ENCODE measurements at regions not wholly inside any gene's neighbourhood (a gene's known extent, or its start where the extent isn't known, plus 50 kb on each side); places are given as distances from the start of the nearest gene placed in this dataset.

DNA sequence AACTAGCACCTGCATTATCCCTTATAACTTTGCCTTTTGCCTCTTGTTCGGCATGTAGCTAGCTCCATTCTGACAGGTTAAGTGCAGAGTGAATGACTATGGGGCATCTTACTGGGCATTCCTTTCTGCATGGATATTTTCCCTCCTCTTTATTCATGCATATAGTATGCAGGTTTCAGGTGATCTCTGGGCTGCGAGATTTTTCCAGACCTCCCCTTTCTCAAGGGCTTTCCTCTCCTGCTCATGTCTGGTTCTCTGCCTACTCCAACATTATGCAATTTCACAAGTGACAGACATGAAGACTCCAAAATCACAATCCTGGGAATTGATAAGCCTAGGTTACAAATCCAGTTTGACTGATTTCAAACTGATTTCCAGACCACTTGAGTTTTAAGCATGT is 503.8 kb downstream of the NXPH1 start:
- no peak for DNase-seq (ENCODE audit: low read depth)

DNA sequence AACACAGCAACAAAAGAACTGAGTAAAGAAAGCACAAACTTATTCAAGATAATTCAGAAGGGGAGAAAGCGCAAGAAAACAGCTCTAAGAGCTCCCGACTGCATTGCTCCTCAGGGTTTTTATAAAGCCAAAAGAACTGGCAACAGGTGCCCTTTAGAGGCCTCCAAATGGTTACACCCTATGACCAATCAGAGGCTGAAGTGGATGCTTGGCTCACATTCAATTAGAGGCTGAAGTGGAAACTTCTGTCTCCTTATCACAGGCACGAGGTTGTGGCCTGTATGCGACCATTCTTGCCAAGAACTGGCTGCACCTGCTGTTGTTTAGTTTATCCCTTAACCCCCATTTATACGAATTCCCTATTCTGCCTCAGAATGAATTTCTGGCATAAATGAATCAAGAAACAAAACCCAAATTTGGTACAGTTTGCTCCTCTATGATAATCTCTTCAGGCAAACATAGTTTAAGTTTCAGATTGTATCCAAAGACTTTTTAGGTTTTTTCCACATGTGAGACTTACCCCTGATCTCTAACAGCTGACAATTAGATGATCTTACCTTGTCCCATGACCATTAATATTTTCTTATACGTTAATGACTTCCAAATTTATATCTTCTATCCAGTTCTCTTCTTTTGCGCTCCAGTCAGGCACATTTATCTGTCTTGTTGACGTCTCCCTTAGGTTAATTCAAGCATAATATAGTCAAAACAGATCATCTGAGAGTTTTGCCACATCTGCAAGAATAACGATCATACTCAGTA is 504.8 kb downstream of the NXPH1 start:
- DNase-seq (ENCODE audit: low read depth): no peak

DNA sequence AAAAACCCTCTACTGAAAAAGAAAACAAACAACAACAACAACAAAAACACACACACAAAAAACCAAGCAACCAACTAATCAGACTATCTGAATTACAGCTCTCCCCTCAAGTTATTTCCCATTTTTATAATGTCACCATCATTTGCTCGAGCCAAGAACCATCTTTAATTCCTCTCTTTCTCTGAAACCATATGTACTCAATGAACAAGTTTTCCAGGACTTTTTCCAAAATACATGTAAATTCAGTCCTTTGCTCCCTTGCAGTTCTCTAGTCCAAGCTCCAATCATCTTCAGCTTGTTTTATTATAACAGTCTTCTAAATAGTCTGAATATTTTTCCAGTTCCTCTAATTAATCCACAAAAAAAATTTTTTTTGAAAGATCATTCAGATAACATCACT is 506.0 kb downstream of the NXPH1 start:
- DNase-seq (ENCODE audit: low read depth): no peak

DNA sequence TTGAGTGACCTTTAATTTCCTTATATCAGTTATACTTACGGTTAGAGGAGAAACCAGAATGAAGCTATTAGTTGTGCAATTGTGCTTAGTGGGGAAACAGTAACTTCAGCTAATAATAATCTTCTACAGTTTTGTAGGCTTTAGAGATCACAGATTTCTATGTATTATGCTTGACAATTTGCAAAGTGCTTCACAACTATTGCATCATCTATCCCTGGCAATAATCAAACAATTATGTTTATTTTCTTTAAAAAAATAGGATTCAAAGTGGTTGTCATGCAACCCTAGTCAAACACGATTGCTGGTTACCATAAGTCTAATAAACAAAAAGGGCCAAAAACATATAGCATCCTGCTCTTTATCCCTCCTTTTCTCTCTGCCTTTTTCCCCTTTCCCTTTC is 530.3 kb downstream of the NXPH1 start:
- no peak for DNase-seq (ENCODE audit: low read depth)

DNA sequence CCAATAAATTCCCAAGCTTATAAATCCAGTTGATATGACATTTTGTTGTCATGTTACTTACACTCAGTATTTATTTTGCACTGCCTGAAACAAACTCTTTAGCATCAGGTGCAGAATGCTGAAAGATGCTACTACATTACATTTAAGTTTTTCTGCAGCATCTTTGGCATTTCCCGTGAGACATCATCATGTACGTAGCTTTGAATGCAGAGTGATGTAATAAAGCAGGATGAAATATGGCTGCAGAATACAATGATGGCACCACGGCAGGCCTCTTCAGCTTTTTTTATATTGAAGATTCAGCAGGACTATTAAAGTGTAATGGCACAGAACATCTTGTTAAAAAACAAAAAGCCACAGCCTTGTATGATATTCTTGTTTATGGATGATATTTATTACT is 531.8 kb downstream of the NXPH1 start:
- no peak for DNase-seq (ENCODE audit: low read depth)

DNA sequence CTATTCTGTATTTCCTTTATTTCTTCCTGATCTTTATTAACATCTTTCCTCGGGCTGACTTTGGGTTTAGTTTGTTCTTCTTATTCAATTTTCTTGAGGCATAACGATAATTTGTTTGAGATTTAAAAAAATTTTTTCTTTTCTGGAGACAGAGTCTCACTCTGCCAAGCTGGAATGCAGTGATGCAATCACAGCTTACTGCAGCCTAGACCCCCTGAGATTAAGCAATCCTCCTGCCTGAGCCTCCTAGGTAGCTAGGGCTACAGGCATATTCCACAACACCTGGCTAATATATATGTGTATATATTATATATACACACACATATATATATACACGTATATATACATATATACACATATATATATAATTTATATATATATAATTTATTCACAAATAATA is 540.2 kb downstream of the NXPH1 start:
- no peak for DNase-seq (ENCODE audit: low read depth)

DNA sequence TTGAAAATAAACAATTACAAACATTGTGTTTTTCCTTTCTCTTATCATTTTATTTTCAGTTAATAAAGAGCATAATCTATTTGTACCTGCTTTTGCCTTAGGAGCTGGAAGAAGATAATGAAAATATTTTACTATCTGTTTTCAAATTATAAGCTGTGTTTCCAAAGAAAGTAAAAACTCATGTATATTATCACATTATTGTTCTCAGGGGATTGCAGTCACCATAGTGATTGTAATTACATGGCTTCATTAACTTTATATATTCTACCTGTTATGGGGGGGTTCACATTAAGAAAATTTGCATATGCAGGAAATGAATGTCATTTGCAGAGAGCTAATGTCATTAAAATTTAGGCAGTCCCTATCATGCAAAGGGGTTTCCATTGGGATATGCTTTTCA is 542.3 kb downstream of the NXPH1 start:
- DNase-seq (ENCODE audit: low read depth): no peak

DNA sequence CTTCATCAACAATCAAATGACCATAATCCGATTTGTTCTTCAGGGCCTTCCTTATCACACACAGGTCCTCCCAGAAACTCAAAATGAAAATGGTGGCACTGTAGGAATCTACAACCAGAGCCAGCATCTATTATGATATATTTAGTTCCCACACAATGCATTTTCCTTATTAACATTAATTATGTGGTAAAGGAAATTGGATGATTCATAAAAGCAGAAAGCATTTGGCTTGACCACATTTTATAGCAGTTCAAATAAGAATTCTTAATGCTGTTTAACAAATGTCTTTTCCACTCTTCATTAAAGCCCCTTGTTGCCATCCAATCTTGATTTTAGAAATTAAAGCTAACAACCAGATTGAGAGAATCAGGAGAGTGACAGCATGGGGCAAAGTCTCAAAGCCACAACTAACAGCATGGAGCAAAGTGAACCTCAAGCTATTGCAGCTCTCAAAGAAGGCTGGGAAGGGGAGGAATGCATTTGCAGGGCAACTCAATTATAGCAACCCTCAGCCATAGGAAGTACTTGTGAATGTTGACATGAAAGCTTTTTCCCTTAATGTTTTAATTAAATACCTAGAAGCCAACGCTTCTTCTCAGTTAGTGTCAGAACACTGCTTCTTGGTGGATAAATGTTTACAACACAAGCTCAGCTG is 549.1 kb downstream of the NXPH1 start:
- no peak for DNase-seq (ENCODE audit: low read depth)

DNA sequence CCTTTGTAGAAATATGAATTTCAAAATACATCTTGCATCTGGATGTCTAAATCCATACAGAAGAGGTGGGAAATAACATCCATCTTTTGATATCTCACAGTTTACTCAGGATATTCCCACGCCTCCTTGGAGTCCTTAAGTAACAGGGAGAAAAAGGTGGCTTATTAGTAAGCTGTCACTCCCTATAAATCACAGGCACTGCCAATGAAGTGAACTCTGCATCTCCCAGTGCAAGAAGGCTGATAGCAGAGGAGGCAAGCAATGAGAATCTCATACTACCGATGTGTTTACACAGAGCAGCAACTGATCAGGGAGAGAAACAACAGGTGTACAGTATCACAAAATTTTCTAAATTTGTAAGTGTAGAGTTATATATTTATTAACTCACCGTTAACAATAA is 551.8 kb downstream of the NXPH1 start:
- no peak for DNase-seq (ENCODE audit: low read depth)

DNA sequence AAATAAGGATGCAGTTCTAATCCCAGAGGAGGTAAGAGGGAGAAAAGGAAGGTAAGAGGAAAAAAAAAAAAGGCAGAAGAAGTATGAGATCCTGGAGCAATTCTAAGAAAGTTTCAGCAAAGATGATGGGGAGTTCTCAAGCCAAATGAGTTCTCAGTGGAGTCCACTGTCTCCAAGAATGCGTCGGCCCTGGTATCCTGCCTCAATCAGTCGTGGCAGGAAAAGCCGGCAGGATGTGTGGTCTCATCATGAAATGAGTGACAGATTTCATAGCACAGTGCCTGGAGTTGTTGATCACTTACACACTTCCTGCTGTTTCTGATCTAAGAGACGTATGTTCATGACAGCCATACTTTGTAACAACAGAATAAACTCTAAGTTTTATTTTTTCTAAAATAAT is 554.9 kb downstream of the NXPH1 start:
- no peak for DNase-seq (ENCODE audit: low read depth)

DNA sequence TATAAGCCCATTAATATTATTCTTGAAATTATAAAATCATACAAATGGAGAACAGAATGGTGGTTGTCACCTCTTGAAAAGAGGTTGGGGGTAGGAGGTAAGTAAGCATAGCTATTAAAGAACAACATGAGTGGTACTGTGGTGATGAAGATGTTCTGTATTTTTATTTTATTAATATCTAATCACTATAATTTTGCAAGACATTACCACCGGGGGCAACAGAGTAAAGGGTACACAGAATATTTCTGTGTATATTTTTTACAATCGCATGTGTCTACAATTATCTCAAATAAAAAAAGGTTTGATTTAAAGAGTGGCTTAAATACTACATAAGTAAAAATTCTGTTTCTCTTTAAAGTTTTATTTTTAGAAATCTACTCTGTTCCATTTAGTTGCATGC is 557.8 kb downstream of the NXPH1 start:
- no peak for DNase-seq (ENCODE audit: low read depth)

DNA sequence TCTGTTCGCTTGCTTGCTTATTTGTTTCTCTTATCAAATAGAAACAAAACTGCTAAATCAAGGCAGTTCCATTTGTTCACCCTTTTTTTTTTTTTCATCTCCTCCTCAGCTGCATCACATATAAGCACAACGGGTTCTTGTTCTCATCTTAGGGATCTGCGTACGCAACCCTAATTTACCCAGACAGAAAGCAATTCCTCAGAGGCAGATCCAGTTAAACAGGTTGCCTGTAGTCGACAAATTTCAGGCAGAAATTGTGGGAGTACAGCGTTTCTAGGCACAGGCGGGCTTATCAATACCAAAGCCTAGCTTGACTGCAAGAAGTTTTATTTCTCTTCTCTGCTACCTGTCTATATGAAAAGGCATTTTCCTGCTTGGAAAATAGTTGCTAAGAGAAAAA is 565.4 kb downstream of the NXPH1 start:
- DNase-seq (ENCODE audit: low read depth): no peak

DNA sequence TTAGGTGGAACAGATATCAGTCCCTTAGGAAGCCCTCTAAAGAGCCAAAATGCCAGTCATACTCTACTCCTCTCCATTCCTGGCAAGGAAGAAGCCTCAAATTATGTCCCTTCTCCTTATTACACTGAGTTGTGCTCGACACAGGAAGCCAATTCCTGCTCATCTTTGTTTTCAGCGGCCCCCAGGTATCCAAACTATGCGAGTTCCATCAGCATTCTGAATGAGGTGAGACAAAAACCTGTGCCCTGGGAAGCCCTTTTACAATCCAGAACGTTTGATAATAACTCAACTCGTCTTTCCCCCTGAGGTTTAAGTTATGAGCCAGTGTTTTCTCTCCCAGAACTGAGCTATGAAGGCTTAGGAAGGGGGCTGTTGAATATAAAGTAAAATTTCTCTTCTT is 580.5 kb downstream of the NXPH1 start:
- DNase-seq (ENCODE audit: low read depth): no peak

DNA sequence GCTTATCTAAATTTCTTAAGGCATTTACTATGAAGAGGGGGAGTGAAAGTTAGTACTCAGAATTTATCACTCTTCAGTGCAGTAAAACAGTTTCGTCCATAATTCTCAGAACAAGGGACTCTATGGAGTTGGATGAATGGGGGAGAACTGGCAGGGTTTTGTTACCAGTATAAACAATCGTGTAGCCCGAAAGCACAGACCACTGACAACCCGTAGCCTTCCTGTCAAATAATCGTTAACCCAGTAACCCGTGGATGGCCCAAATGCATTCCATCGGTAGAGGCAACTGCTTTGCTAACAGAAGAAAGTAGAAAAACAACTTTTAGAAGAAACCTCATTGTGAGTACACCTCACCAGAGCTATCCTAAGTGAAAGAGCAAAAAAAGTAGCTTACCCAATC is 583.9 kb downstream of the NXPH1 start:
- no peak for DNase-seq (ENCODE audit: low read depth)

DNA sequence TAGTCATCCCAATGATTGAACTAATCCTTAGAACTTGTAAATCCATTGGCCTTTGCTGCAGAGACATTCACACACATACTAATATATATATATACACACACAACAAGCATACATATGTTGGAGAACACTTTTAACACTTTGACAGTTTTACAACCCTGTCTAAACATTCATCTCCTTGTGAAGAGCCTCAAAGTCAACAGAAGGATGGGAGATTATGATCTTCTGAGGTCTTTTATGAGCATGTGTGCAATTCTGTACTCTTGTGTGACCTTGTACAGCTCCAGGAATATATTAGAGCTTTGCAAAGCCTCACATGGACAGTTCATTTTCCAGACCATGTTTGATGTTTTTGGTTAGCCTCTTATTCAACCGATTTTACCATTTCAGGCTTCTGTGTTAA is 589.0 kb downstream of the NXPH1 start:
- DNase-seq (ENCODE audit: low read depth): no peak

DNA sequence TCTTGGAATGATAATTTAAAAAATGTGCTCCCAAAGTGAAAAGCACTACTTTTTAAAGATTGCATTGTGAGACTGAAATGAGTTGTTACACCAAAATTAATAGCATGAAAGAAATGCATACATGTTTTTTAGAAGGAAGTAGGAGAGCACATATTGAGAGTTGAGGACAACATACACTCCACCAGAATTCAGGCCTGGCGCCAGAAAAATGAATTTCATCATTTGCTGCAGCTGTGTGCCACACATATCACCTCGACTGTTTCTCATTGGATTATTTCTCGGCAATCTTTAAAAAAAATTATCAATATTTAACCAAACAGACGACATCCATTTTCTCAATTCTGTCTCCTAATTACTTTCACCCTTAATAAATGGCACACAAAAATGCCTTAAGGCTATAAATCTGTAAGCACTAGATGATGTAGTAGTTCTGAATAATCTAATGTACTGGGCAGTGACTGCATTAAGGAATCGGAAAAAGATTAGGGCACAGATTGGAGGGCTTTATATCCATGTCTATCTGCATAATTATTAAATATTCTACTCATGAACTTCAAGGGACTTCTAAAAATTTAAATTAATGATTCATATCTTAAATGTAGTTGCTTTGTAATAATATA is 590.4 kb downstream of the NXPH1 start:
- DNase-seq (ENCODE audit: low read depth): no peak

DNA sequence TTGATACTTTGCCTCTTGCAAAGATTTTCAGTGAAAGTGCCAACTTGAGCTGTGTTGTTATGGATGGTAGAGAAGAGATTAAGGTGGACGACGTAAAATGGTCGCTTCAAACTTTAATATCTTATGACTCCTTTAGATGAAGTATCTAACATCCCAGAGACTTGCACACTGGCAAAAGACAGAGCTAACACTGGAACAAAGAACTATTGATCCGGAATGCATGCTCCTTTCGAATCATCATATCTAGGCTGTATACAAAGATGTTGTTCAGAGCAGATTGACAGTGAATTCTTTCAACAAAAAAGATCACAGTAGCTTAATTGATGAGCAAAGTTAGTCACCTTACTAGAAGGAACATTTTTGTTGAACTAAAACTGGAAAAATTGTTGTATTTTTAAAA is 592.7 kb downstream of the NXPH1 start:
- no peak for DNase-seq (ENCODE audit: low read depth)

DNA sequence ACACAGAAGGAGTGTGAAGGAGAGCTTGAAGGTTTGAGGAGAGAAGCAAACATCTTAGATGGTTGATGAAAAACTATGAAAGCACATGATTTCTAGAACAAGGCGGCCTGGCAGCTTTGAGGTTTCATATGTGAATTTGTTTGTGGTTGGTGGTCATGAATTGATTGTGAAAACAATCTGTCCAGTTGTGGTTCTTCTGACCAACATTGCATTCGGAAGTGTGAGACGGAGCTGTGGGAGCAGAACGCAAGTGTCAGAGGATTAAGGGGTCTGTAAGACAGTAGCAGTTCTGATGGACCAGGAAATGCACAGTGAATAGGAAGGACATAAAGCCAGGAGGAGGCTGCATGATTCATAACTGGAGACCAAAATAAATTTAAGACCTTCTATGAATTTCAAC is 594.6 kb downstream of the NXPH1 start:
- no peak for DNase-seq (ENCODE audit: low read depth)

DNA sequence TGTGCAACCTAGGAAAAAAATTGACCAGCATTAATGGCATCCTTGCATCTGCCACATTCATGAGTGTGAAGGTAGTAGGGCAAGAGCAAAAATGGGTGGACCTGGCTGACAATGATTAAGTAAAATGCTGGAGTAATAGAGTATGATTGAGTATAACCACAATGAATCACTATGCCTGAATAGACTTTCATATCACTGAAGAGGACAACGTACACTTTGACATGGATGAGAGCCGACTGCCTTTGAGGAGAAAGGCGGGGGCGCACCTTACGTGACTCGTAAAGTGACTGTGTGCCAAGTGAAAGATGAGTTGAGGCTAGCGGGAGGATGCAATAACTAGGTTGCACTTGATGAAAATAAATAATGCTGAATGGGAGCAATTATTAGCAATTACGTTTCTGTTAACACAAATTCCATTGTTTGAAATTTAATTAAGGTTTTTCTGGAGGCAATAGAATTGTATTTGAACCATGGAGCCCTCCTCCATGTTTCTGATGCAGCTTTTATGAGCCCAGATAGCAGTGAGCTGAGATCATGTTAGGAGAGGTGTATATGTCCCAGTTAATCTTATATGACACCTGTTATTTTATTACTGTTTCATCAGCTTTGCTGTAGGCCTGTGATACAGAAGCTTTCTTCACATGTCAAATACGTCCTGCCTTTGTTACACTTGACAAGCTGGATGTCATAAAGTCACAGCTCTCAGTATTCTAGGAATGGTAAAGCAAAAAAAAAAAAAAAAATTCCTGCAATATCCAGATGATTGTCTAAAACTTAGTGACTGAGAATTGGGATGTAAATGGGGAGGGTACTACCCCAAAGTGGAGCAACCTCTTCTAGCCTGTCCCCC is 596.5 kb downstream of the NXPH1 start:
- no peak for DNase-seq (ENCODE audit: low read depth)

DNA sequence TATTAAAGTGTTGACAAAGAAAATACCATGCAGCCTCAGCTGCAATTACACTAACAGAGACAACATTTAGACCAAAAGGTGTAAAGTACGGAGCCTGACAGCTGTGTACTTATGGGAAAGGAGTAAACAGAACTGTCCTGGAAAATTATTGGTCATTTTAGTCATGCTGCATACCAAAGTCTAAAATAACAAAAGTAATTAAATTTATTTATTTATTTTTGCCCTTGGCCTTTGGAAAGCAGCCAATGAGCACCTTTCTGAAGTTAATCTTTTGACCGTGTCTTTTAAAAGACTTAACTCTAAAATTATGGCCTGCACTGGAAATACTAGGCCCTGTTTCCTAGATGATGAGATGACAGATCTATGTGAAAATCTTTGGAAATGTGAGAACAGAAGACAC is 597.6 kb downstream of the NXPH1 start:
- DNase-seq (ENCODE audit: low read depth): no peak

DNA sequence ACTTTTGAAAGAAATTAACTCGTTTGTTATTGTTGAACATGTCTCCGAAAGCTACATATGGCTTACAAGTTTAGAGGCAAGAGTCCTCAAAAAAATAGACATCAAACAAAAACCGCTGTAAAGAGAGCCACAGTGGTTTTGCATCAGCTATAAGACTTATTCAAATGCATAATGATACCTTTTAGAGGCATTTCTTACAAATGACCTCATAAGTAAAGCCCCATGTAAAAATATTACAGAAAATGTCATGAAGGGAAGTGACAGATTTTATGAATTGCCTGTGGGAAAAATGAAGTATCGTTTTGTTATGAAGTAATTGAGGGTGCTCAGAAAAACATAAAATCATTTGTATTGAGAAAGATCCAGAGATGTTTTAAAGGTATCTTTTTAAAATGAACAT is 598.0 kb downstream of the NXPH1 start:
- DNase-seq (ENCODE audit: low read depth): no peak

DNA sequence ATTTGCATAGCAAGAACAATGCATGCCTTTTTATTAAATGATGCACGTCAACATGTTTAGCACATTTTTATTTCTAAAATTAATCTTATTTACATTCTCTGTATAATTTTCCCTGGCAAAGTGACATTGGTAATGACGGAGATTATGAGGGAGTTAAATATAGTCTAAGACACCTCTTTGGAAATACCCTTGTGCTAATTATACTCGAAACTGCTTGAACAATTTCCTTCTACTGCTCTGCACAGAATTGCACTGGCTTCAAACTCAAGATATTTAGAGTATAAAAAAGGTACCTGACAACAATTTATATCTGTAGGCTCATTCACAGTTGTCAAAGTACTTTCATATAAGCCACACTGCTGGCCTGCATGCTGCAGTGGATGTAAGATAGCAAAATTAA is 602.7 kb downstream of the NXPH1 start:
- DNase-seq (ENCODE audit: low read depth): no peak

Measured in HS-5 (cell line).